ENCODE measurements at regions not wholly inside any gene's neighbourhood (a gene's known extent, or its start where the extent isn't known, plus 50 kb on each side); places are given as distances from the start of the nearest gene placed in this dataset.

- H3K27me3 ChIP-seq, result no peaks in the 10 kb centered on the region
- no peak for ATAC-seq
- no peak overlapping the region for H3K27ac ChIP-seq
- H3K4me3 ChIP-seq, result no peak overlapping the region
- TF ChIP-seq POLR2A (IDR thresholded peaks at IDR 0.05) (no peak), EP300 (IDR thresholded peaks at IDR 0.05) (no peak)
- 49 to 52% methylated on average over 2 to 3 of the region's 8 CpGs for WGBS, 2 donors (ENCODE audit: low coverage in 1 of 2)
- no peaks in the 10 kb centered on the region for H3K4me1 ChIP-seq
- no peaks in the 10 kb centered on the region for H3K36me3 ChIP-seq
- H3K9me3 ChIP-seq, result no peaks in the 10 kb centered on the region
Observed at GRCh38 chr20:52438326-52438963, 246.9 kb upstream of the ZFP64 start.

- H3K4me1 ChIP-seq, result no peaks in the 10 kb centered on the region
- no peak for ATAC-seq
- TF ChIP-seq POLR2A (IDR thresholded peaks at IDR 0.05), result no peak
- TF ChIP-seq CTCF (IDR thresholded peaks at IDR 0.05), result no peak
- no peak for TF ChIP-seq EP300 (IDR thresholded peaks at IDR 0.05)
- no peak for TF ChIP-seq POLR2AphosphoS5 (IDR thresholded peaks at IDR 0.05)
- 92 to 100% methylated on average over 5 of the region's 5 CpGs for WGBS, 2 donors (ENCODE audit: low coverage in 1 of 2)
- no peak overlapping the region for H3K4me3 ChIP-seq
- no peaks in the 10 kb centered on the region for H3K9me3 ChIP-seq
- no peak overlapping the region for H3K27ac ChIP-seq
- no peaks in the 10 kb centered on the region for H3K27me3 ChIP-seq
- no peaks in the 10 kb centered on the region for H3K36me3 ChIP-seq
Observed at GRCh38 chr20:52434453-52434852, 242.9 kb upstream of the ZFP64 start.

- no peak for TF ChIP-seq POLR2AphosphoS5 (IDR thresholded peaks at IDR 0.05)
- TF ChIP-seq EP300 (IDR thresholded peaks at IDR 0.05), result no peak
- TF ChIP-seq CTCF (IDR thresholded peaks at IDR 0.05), result no peak
- no peak for TF ChIP-seq POLR2A (IDR thresholded peaks at IDR 0.05)
- ATAC-seq, result no peak
- no peaks in the 10 kb centered on the region for H3K9me3 ChIP-seq
- no peaks in the 10 kb centered on the region for H3K36me3 ChIP-seq
- no peak overlapping the region for H3K4me3 ChIP-seq
- H3K27me3 ChIP-seq, result no peaks in the 10 kb centered on the region
- WGBS, 2 donors (ENCODE audit: low coverage in 1 of 2), result 93 to 100% methylated on average over 2 of the region's 2 CpGs
- no peak overlapping the region for H3K27ac ChIP-seq
- H3K4me1 ChIP-seq, result no peaks in the 10 kb centered on the region
Observed at GRCh38 chr20:52434041-52434425, 242.5 kb upstream of the ZFP64 start.

- no peaks in the 10 kb centered on the region for H3K36me3 ChIP-seq
- ATAC-seq, result no peak
- H3K27me3 ChIP-seq, result no peaks in the 10 kb centered on the region
- no peak overlapping the region for H3K27ac ChIP-seq
- WGBS, 2 donors (ENCODE audit: low coverage in 1 of 2), result 71 to 96% methylated on average over 1 to 2 of the region's 2 CpGs
- TF ChIP-seq EP300 (IDR thresholded peaks at IDR 0.05) (no peak), POLR2AphosphoS5 (IDR thresholded peaks at IDR 0.05) (no peak), CTCF (IDR thresholded peaks at IDR 0.05) (no peak), POLR2A (IDR thresholded peaks at IDR 0.05) (no peak)
- H3K4me3 ChIP-seq, result no peak overlapping the region
- H3K9me3 ChIP-seq, result no peaks in the 10 kb centered on the region
- no peaks in the 10 kb centered on the region for H3K4me1 ChIP-seq
Observed at GRCh38 chr20:52433326-52434040, 241.9 kb upstream of the ZFP64 start.

- peak; percentile 61 for ATAC-seq
- TF ChIP-seq CTCF (IDR thresholded peaks at IDR 0.05) (no peak), POLR2AphosphoS5 (IDR thresholded peaks at IDR 0.05) (no peak), EP300 (IDR thresholded peaks at IDR 0.05) (no peak)
- H3K27me3 ChIP-seq, result no peaks in the 10 kb centered on the region
- H3K4me3 ChIP-seq, result no peak overlapping the region
- 80 to 94% methylated on average over 2 of the region's 2 CpGs for WGBS, 2 donors (ENCODE audit: low coverage in 1 of 2)
- H3K36me3 ChIP-seq, result no peaks in the 10 kb centered on the region
- H3K9me3 ChIP-seq, result no peaks in the 10 kb centered on the region
- no peaks in the 10 kb centered on the region for H3K4me1 ChIP-seq
- no peak overlapping the region for H3K27ac ChIP-seq
Observed at GRCh38 chr20:52432740-52433139, 241.2 kb upstream of the ZFP64 start.

Measured in gastroesophageal sphincter (tissue), 4 donors.